IMR-90 (cell line): ENCODE measurements at regions not wholly inside any gene's neighbourhood (a gene's known extent, or its start where the extent isn't known, plus 50 kb on each side); places are given as distances from the start of the nearest gene placed in this dataset.

Experiments used
- ATAC-seq: fragments of 200-7000 bp; cut with Tn5 transposase; 2 replicates; pipeline ENCODE4 v1.9.1; 2020; ENCODE audit warnings: low read depth, mild to moderate bottlenecking, moderate library complexity
- BruUV-seq: library from RNA; stranded (reverse); fragments of 400-500 nt; replicated peaks from 2 replicates; lab custom pipeline; 2021; lab: Mats Ljungman, UMichigan
- CTCF ChIA-PET: fragments of 300-600 bp; formaldehyde crosslinking; extraction: SDS; loops from one replicate; lab custom pipeline; 2021; ENCODE audit warnings: antibody characterized with exemption; lab: Yijun Ruan, JAX
- POLR2A ChIA-PET: fragments of 300-600 bp; sonication (Branson Sonifier 250); formaldehyde crosslinking; loops from one replicate; lab custom pipeline; 2022; ENCODE audit warnings: antibody characterized with exemption; ENCODE audit not compliant: unreplicated experiment; lab: Charles Lee
- DNase-seq: peaks from one replicate; pipeline ENCODE4 v3.0.0; 2013
- H2AFZ ChIP-seq: replicated peaks from 2 replicates; pipeline ENCODE3; 2013; ENCODE audit warnings: low read length, mild to moderate bottlenecking; ENCODE audit not compliant: poor library complexity
- H2AK5ac ChIP-seq: 2 replicates; pipeline ENCODE4 v1.6.1; 2013; ENCODE audit warnings: low read depth, low read length, inconsistent platforms
- H2AK9ac ChIP-seq: replicated peaks from 2 replicates; pipeline ENCODE3; 2013; ENCODE audit warnings: mild to moderate bottlenecking, low read depth, low read length, moderate library complexity; ENCODE audit not compliant: poor library complexity
- H2BK120ac ChIP-seq: 2 replicates; pipeline ENCODE4 v1.6.1; 2013; ENCODE audit warnings: low read depth, low read length, inconsistent platforms
- H2BK15ac ChIP-seq: 3 replicates; pipeline ENCODE4 v1.6.1; 2013; ENCODE audit warnings: low read depth, low read length, inconsistent platforms
- H2BK20ac ChIP-seq: 2 replicates; pipeline ENCODE4 v1.6.1; 2013; ENCODE audit warnings: low read depth, mild to moderate bottlenecking, inconsistent platforms, low read length, moderate library complexity
- H2BK5ac ChIP-seq: 2 replicates; pipeline ENCODE4 v1.6.1; 2013; ENCODE audit warnings: mild to moderate bottlenecking, low read depth, low read length, inconsistent platforms; ENCODE audit not compliant: poor library complexity, severe bottlenecking
- H3K14ac ChIP-seq: replicated peaks from 2 replicates; pipeline ENCODE4 v1.6.1; 2013; ENCODE audit warnings: low read depth, low read length, inconsistent platforms
- H3K18ac ChIP-seq: 2 replicates; pipeline ENCODE4 v1.6.1; 2013; ENCODE audit warnings: low read depth, low read length, control low read depth
- H3K23ac ChIP-seq: 2 replicates; pipeline ENCODE4 v1.6.1; 2013; ENCODE audit warnings: low read depth, low read length, inconsistent platforms
- H3K27ac ChIP-seq: 2 replicates; pipeline ENCODE4 v1.5.1; 2013; ENCODE audit warnings: mild to moderate bottlenecking, control low read depth, low read length; ENCODE audit not compliant: insufficient read depth
- H3K27me3 ChIP-seq: 2 replicates; pipeline ENCODE4 v1.6.1; 2013; ENCODE audit warnings: low read length; ENCODE audit not compliant: control insufficient read depth, insufficient read depth
- H3K36me3 ChIP-seq: 2 replicates; pipeline ENCODE4 v1.6.1; 2013; ENCODE audit warnings: low read length, mixed read lengths; ENCODE audit not compliant: control insufficient read depth, insufficient read depth
- H3K4ac ChIP-seq: 2 replicates; pipeline ENCODE4 v1.6.1; 2013; ENCODE audit warnings: low read depth, low read length, inconsistent platforms
- H3K4me1 ChIP-seq: 2 replicates; pipeline ENCODE4 v1.6.1; 2013; ENCODE audit warnings: low read length, mixed read lengths; ENCODE audit not compliant: control insufficient read depth, insufficient read depth
- H3K4me2 ChIP-seq: 2 replicates; pipeline ENCODE4 v1.6.1; 2013; ENCODE audit warnings: low read depth, mild to moderate bottlenecking, control low read depth, low read length, moderate library complexity
- H3K4me3 ChIP-seq: 2 replicates; pipeline ENCODE4 v1.5.1; 2013; ENCODE audit warnings: low read depth, mild to moderate bottlenecking, control low read depth, low read length, moderate library complexity; ENCODE audit not compliant: insufficient read depth
- H3K56ac ChIP-seq: 2 replicates; pipeline ENCODE4 v1.6.1; 2013; ENCODE audit warnings: low read length, inconsistent platforms; ENCODE audit not compliant: insufficient read depth; ENCODE audit errors: extremely low read depth
- H3K79me1 ChIP-seq, 2 experiments: 2 replicates each; pipeline ENCODE4 v1.6.1; 2013; ENCODE audit warnings: low read length in 2 of 2, inconsistent platforms in 1 of 2, low read depth in 1 of 2
- H3K9ac ChIP-seq: 2 replicates; pipeline ENCODE4 v1.6.1; 2013; ENCODE audit warnings: low read depth, low read length, control low read depth
- H3K9me1 ChIP-seq: 2 replicates; pipeline ENCODE4 v1.6.1; 2013; ENCODE audit warnings: low read length, inconsistent platforms; ENCODE audit not compliant: insufficient read depth
- H3K9me3 ChIP-seq: 2 replicates; pipeline ENCODE4 v1.6.1; 2013; ENCODE audit warnings: low read length; ENCODE audit not compliant: control insufficient read depth, insufficient read depth
- H4K20me1 ChIP-seq: 2 replicates; pipeline ENCODE4 v1.6.1; 2013; ENCODE audit warnings: low read length, inconsistent platforms; ENCODE audit not compliant: insufficient read depth
- H4K5ac ChIP-seq: 2 replicates; pipeline ENCODE4 v1.6.1; 2013; ENCODE audit warnings: mild to moderate bottlenecking, low read depth, low read length, control low read depth
- H4K8ac ChIP-seq, 2 experiments: 2 replicates each; pipeline ENCODE4 v1.6.1; 2013; ENCODE audit warnings: low read depth in 2 of 2, low read length in 2 of 2, control low read depth in 1 of 2, inconsistent platforms in 1 of 2
- H4K91ac ChIP-seq: 2 replicates; pipeline ENCODE4 v1.6.1; 2013; ENCODE audit warnings: low read depth, low read length, inconsistent platforms; ENCODE audit not compliant: insufficient read depth
- BHLHE40 ChIP-seq: fragments of 150-350 bp; IDR thresholded peaks from 2 replicates; pipeline ENCODE4 v1.6.1; 2016; ENCODE audit warnings: mild to moderate bottlenecking, low read depth, low read length
- CTCF ChIP-seq: conservative IDR thresholded peaks from 2 replicates; pipeline ENCODE4 v1.5.1; 2012; ENCODE audit warnings: mild to moderate bottlenecking, low read depth, low read length, improper control_type of control experiment
- ELK1 ChIP-seq: fragments of 150-350 bp; IDR thresholded peaks from 2 replicates; pipeline ENCODE4 v1.6.1; 2016; ENCODE audit warnings: low read depth, mild to moderate bottlenecking, low read length, moderate library complexity, borderline replicate concordance
- FOS ChIP-seq: fragments of 150-350 bp; IDR thresholded peaks from 2 replicates; pipeline ENCODE4 v1.6.1; 2016; ENCODE audit warnings: low read depth, low read length
- MAZ ChIP-seq: IDR thresholded peaks from 2 replicates; pipeline ENCODE4 v1.6.1; 2012; ENCODE audit warnings: low read depth, mild to moderate bottlenecking, low read length, improper control_type of control experiment, moderate library complexity, borderline replicate concordance
- NFE2L2 ChIP-seq: fragments of 150-350 bp; IDR thresholded peaks from 2 replicates; pipeline ENCODE4 v1.6.1; 2016; ENCODE audit warnings: low read depth, mild to moderate bottlenecking, low read length
- POLR2A ChIP-seq: IDR thresholded peaks from 2 replicates; pipeline ENCODE4 v1.6.1; 2012; ENCODE audit warnings: mild to moderate bottlenecking, low read depth, low read length
- SMC3 ChIP-seq: fragments of 150-350 bp; IDR thresholded peaks from 2 replicates; pipeline ENCODE4 v1.6.1; 2016; ENCODE audit warnings: low read depth, mild to moderate bottlenecking, antibody characterized with exemption, low read length, moderate library complexity
- WGBS, 2 experiments: methylation state at CpG; one replicate each; pipeline versions ENCODE4 v1.1.5 to v1.1.7; 2013; ENCODE audit warnings: missing lambda C conversion rate in 2 of 2; ENCODE audit not compliant: insufficient read length in 1 of 2; ENCODE audit errors: extremely low coverage in 2 of 2; 5-methylcytosine and 5-hydroxymethylcytosine counted together
- dilution Hi-C: fragments of 300-500 bp; cut with HindIII; formaldehyde crosslinking; loops from one replicate; pipeline ENCODE4 v1.14.3; 2018; ENCODE audit warnings: low sequenced_read_pairs; ENCODE audit not compliant: unreplicated experiment
- in situ Hi-C: fragments of 300-500 bp; cut with MboI; formaldehyde crosslinking; loops from 3 replicates; pipeline ENCODE4 v1.14.3; 2019; ENCODE audit warnings: low sequenced_read_pairs, inconsistent platforms, mixed read lengths
- intact Hi-C: fragments of 100-400 bp; cut with micrococcal nuclease; formaldehyde crosslinking; loops from 2 replicates; pipeline ENCODE4 v1.10.0; 2022

- no peak overlapping the region for H3K27ac ChIP-seq
- CTCF ChIA-PET: no interaction called here
- BruUV-seq: no TSS peak
- H2AK5ac ChIP-seq: no peak overlapping the region
- H2AFZ ChIP-seq: no peak overlapping the region
- no peak overlapping the region for H2AK9ac ChIP-seq
- no peak overlapping the region for H3K14ac ChIP-seq
- no peak overlapping the region for H3K4ac ChIP-seq
- no peak overlapping the region for H2BK5ac ChIP-seq
- H3K4me3 ChIP-seq: no peak overlapping the region
- no peak overlapping the region for H2BK20ac ChIP-seq
- no peak overlapping the region for H3K18ac ChIP-seq
- no peak overlapping the region for H3K23ac ChIP-seq
- no peak overlapping the region for H4K91ac ChIP-seq
- no peak overlapping the region for H3K9ac ChIP-seq
- H2BK120ac ChIP-seq: no peak overlapping the region
- POLR2A ChIA-PET: no interaction called here
- no peak overlapping the region for H3K56ac ChIP-seq
- H3K4me1 ChIP-seq: no peaks in the 10 kb centered on the region
- no peak for ATAC-seq
- H3K79me1 ChIP-seq: no peaks in the 10 kb centered on the region
- in situ Hi-C loops (no loop called here), dilution Hi-C loops (no loop called here), intact Hi-C loops (no loop called here)
- 20% methylated on average over 1 of the region's 2 CpGs; no CpG with 5 or more reads in 1 of the 2 experiments for WGBS, 2 experiments
- no peaks in the 10 kb centered on the region for H3K36me3 ChIP-seq
- no peak for DNase-seq
- no peak overlapping the region for H4K5ac ChIP-seq
- no peaks in the 10 kb centered on the region for H3K9me1 ChIP-seq
- H4K8ac ChIP-seq: no peak overlapping the region
- H4K20me1 ChIP-seq: no peaks in the 10 kb centered on the region
- H3K9me3 ChIP-seq: no peaks in the 10 kb centered on the region
- H3K27me3 ChIP-seq: no peaks in the 10 kb centered on the region
- no peak overlapping the region for H3K4me2 ChIP-seq
- no peak overlapping the region for H2BK15ac ChIP-seq
- no peak for TF ChIP-seq POLR2A
- no peak for TF ChIP-seq NFE2L2
- TF ChIP-seq ELK1: no peak
- TF ChIP-seq MAZ: no peak
- TF ChIP-seq CTCF: no peak
- no peak for TF ChIP-seq BHLHE40
- TF ChIP-seq SMC3: no peak
- TF ChIP-seq FOS: no peak
These were observed 556.4 kb upstream of the CPEB2 start for GRCh38 chr4:14445882-14446281.
